Activated CD4-positive, alpha-beta T cell treated with anti-CD3 and anti-CD28 coated beads for 4 hours (primary cell): ENCODE measurements at regions not wholly inside any gene's neighbourhood (a gene's known extent, or its start where the extent isn't known, plus 50 kb on each side); places are given as distances from the start of the nearest gene placed in this dataset.

Experiments
- DNase-seq, 2 donors: peaks; one replicate each; pipeline ENCODE4 v3.0.0-alpha.2; 2020

DNA sequence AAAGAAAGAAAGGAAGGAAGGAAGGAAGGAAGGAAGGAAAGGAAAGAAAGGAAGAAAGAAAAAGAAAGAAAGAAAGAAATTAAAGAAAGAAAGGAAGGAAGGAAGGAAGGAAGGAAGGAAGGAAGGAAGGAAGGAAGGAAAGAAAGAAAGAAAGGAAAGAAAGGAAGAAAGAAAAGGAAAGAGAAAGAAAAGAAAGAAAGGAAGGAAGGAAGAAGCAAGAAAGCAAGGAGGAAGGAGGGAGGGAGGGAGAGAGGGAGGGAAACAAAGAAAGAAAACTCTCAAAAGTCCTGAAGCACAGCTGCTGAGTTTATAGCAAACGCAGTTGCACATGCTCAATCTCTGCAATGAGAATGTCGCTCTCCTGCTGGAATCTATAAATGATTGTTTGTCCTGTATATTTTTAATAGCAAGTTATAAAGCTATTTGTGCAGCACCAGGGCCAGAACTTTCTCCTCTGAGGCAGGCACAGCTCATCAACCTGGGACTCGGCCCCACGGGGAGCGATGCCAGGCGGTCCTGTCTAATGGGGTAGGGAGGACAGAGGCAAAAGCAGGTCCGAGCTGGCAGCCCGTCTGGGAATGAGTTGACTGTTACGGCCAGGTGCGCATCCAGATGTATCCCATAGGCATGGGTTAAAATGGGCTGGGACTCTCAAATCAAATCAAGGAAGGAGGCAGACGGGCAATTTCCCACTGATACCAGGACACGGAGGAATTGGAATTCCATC, 118.0 kb upstream of the PFKP start:
- DNase-seq: no peak

DNA sequence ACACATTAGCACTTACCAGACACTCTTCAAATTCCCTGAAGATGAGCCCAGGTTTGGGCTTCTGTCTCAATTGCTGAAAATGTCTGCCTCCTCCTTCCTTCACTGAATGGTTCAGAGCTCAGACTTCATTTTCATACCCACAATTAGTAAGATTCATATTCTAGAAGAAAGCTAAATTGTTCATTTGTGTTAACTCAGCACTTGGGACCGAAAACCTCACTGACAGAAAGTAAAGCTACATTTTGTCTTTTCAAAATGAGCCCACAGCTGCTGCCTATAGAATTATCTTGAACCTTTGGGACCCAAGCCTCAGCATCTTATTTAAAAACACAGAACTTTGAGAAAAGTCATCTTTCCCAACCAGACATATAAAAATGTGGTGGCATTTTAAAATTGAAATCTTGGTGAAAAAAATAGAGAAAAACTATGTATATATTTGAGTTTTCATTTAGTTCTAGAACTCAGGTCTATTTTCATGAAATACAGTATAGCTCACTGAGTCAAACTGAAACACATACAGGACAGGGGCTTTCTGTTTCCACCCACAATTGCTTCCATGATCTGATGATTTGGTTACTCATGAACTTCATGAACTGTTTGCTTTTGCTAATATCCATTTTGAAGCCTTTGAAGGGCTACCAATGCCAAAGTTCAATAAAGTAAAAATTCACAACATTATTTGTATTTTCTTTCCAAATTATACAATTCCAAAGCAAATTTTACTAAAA, 119.1 kb upstream of the PFKP start:
- no peak for DNase-seq

DNA sequence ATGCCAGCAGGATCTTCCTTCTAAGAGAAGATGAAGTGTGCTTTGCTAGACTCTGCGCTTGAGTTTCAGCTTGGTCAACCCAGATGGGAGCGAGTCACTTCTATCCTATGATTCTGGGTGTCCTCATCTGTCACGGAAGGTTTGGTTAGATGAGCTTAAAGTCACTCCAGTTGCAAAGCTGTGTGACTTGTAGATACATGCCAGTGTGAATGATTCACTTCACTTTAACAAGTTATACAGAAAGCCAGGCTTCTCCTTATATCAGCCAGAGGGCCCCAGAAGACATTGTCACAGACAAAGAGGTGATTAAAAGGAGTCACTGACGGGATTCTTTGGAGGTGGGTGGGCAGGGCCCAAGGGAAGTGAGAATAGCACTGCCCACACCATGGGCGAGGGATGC, 122.6 kb upstream of the PFKP start:
- no peak for DNase-seq

DNA sequence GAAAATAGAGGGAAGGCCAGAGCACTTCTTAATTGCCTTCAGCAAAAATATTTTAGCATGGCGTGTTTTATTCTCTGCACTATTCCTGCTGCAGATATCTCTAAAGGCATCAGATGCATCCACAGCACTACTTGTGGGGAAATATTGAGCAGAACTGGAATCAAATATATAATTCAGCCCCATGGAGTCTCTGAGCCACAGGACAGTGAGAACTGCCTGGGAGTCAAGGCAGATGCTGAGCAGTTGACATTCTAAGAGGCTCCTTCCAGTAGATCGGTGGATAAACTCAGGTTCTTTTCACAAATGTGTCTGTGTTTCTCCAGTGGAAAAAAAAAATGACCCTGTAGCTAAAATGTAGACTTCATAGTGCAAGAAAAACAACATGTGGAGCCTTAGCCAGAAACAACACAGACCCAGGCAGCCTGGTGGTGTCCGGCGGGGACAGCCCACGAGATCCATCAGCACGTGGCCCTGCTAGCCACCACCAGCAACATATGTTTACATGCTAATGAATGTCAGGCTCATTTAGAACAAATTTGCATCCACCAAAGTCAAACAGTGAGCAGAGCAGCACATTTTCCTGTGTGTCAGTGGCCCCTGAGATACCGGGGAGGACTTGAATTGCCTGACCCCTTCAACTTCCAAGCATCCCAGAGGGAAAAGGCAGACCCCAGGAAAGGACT, 123.3 kb upstream of the PFKP start:
- DNase-seq: no peak

DNA sequence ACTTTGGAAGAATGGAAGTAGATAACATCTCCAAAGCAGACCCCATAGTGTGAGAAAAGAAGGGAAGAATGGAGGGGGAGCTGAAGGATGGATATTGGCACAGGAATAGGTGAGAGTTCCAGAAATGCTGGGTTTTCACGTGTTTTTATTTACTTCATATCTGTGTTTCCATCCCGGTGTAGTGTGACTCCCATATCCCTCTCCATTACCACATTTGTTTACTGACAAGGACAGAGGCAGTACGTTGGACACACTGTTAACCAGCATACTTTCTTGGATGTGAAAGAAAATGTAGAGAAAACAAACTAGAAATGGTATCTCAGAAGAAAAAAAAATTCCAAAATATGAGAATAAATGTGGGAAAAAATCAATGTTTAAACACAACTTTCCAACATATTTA, 124.4 kb upstream of the PFKP start:
- no peak for DNase-seq

DNA sequence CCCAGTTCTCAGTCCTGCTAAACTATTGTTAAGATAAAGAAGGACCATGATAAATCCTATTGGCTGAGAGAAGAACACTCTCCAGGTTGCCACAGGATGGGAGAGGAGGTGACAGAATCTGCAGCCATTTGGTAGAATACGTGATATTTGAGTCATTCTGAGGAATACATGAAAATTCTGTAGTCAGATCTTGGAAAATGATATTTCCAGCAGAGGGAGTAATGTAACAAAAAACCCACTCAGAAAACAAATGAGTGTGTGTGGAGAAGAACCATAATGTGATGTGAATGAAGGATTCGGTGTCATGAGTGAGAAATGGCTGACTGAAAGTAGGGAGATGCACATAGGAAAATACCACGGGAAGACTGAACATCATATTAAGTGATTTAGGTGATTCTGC, 128.5 kb upstream of the PFKP start:
- no peak for DNase-seq

DNA sequence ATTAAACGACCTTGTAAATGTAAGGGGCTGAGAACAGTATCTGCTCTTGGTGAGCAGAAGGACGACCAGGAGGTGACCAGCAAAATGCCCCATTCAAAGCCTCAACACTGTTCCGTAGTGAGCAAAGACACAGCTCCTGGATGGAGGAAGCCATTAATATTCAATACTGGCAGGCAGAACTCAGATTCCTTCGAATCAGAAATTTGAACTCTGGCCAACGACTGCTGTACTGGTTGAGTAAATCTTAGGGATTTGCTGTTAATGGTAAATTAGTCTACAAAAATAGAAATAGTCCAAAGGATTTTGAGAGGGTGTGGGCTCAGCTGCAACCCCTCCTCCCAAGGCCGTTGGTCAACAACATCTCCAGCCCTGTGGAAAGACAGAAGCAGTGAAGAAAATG, 130.5 kb upstream of the PFKP start:
- DNase-seq: no peak

DNA sequence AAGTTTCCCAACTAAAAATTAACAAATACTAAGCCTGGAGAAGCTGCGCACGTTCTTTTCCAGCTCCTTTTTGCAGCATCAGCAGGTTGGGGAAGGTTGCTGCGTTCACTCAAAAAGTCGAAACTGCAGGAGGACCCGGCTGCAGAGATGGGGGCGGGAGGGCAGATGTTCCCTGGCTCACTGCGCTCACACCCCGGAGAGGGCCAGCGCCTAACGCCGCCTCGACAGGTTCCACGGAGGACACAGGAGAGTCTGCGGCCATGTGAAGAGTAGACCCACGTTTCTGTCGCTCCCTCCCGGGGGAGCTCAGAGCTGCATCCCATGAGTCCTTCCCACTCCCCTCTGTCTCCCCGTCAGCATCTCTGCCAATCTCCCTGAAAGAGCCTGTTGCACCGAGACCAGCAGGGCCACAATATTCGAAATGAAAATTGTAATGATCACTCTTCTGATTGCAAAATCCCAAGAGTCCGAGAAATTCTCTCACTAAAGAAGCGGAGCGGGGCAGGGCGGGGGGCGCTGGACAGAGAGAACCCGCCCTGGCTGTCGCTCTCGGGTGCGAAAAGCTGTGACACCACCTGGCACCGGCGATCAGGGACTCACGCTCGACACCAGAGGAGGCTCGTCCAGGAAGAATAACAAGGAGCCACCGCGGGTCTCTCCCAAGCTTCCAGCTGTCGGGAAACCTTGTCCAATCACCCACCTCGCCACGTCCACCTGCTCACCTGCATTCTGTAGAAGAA, 131.5 kb upstream of the PFKP start:
- DNase-seq: no peak

DNA sequence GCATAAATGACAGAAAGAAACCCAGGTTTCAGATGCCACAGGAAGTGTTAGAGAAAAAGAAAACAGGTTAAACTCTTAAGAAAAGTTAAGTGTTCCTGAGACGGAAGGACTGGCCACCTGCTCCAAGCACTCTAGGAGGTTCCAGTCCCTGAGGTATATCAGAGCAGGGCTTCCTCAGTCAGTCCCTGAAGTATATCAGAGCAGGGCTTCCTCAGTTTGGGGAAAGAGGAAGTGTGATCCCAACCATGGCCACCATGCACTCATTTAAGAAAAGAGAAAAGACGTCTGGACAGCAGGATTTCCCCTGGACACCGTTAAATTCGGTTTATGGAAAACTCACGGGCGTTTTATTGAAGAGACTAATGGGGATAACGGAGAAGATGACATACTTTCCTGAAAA, 133.4 kb upstream of the PFKP start:
- no peak for DNase-seq

DNA sequence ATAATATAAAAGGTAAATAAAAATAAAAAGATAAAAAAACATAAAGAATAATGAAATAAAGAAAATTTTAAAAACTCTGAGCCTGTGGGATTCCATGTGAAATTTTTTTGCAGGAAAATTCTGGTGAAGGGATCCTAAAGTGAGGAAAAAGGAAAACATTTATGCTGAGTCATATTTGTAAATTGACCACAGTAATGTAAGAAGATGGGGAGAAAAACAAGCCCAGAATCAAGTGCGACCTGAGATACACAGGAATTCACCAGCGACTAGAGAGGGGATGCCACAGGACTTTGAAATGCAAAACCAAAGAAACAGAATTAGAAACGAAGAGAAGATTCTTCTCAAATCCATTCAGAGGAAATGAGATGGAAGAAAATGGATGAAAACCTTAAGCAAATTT, 133.8 kb upstream of the PFKP start:
- DNase-seq: no peak

DNA sequence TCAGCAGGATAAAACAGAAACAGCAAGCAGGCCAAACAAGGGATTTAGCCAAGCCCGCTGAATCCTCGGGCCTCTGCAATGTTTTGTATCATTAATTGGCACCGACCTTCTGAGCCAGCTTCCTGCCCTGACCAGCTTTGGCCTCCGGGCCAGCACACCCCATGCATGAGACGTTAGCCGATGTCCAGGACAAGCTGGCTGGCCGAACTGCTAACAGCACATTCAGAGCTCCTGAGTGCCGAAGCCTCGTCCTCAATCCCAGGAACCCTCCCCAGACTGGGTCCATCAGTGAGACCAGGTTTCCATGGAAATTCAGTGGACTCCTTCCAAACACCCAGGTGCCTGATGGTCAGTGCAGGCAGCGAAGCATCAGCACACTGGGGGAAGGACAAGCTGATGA, 134.3 kb upstream of the PFKP start:
- no peak for DNase-seq

DNA sequence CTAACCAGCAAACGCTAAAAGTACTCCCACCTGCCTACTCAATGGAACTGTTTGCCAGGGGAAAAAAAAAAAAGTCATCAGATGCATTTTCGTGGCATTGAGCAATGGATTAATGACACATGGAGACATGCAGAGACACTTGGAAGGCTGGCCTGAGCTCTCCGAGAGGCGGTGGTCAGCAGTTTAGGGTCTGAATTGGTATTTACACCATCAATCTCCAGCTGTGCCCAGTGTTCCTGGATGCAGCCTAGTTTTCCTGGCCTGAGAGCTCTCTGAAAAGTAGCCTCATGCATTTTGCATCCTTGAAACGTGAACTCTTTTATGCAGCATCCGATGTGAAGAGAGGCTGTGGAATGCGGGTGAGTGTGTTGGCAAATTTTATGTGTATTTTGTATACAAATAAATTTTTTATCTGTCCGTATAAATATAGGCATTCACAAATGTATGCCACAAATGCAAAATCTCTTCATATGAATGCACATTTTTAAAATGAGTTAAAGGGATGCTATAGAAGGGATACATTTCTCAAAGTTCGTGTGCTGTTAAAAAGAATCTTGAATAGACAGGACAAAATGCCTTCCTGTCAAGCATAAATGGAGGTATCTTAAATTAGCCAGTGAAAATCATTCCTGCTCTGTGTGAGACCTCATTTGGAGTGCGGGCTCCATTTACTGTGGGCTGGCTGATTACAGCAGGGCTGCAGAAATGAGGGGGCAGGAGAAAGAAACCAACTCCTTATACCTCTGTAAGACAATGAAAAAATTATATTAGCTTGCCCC, 137.7 kb upstream of the PFKP start:
- no peak for DNase-seq

DNA sequence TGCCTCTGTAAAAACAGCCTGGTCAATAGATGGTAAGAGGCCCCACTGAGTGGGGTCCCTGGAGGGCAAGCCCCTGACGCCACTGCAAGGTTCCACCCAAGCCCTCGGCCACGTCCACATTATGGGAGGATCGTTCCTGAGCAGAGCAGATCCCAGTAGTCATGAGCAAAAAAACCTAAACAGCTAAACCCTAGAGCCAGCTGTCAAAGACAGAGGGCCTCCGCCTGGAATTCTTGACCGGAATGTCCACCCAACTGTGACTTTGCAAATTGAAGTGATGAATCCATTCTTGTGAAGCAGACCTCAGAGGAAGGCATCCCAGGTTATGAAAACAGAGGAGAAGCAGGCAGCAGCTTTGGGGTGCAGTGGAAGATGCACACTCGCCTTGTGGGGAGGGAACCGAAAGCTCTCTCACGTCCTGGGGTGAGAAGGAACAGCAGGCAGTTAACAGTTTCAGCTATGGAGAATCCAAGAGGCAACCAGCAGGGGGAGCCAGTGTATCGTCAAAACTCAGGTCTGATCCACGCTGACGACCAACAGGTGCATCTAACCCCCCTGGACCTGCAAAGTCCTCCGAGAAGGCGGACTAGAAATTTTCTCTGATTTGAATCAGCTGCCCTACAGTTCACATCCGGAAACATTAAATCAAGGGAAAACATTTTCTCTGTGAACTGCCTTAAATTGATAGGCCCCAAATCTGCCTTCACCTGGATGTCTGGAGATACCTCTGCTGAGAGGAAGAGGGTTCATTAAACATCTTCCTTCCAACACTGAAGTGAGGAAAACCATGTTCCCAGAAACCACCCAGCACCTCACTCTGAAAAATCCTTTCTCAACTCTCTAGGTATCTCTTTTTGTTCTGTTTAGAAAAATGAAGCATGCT, 139.1 kb upstream of the PFKP start:
- DNase-seq: peak; percentile 36 to 52

DNA sequence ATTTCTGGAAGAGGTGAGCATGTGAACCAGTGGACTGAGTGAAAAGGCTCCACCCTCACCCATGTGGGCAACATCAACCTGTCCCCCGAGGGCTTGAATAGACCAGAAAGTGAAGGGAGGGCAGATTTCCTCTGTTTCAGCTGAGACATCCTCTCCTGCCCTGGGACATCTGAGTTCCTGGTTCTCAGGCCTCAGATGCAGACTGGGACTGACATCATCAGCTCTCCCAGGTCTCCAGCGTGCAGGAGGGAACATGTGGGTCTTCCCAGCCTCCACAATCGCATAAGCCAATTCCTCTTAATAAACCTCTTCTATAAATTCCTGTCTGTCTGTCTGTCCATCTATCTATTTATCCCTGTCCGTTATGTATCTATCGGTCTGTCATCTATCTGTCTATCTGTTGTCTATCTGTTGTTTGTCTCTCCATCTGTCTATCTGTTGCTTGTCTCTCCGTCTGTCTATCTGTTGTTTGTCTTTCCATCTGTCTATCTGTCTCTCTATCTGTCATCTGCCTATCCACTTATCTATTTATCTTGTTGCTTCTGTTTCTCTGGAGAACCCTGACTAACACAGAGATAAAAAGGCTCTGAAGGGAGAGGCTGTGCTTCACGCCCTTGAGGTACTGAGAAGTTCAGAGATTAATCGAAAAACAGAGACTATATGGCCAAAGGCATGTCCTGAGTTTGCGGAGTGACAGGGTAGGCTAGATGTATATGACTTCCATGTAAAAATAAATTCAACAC, 140.3 kb upstream of the PFKP start:
- DNase-seq: no peak

DNA sequence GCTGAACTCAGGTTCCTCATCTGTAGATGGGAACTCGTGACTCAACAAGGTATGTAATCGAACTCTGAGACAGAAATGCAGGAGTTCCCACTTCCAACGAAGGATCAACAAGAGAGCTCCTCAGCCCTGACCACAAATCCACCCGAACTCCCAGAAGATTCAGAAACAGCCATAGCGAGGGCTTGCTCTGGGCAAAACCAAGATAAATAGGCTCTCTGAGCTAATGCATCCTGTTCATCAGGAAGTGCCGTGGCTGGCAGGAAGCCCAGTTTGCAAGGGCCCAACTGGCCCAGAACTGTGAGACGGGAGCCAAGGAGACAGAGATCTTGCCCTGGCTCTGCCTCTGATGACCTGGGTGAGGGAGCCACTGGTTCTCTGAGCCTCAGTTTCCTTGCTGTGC, 141.7 kb upstream of the PFKP start:
- no peak for DNase-seq

DNA sequence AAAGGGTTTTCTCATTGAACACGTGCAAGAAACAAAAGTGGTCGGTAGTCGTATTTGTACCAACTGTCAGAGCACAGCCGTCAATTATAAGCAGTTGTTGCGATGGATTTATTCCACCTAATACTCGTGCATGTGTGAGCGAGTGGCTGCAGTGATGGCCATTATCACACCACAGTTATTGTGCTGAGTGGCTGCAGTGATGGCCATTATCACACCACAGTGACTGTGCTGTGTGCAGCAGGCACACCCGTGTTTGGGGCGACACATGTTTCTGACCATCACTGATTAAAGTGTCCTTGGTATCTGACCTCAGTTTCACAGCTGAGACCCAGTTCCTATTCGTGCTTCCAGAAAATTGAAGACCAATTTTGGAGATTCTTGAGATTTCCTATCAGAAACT, 142.9 kb upstream of the PFKP start:
- no peak for DNase-seq

DNA sequence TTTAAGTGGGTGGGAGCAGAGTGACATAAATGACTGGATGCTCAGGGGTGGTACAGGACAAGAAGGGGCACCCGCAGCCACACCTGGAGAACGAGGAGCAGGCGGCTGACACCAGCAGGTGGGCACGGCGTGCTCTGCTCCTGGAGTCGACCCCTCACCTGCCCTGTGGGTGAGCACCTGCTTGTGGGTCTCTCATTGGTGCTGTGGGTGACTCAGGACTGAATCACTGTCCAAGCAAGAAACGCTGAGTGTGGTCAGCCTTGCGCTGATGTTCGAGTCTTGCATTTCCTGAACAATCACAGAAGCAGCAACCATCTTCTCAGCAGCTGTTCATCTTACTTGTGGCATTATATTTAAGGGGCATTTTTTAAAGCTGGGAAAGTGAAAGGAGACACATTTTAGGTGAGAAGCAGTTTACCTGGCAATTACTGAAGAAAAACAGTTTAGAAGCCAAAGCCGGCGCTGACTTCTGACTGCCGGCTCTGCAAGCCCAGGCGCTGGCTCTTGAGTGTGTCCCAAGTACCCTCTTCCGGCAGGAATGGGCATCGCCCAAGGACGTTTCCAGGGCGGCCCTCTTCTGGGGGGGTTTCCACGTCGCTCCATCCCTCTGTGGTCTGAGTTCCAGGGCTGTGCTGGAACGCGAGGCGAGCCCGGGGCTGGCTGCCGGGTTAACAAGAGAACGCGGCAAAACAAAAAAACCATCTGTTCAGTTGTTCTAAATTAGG, 145.2 kb upstream of the PFKP start:
- DNase-seq: no peak

DNA sequence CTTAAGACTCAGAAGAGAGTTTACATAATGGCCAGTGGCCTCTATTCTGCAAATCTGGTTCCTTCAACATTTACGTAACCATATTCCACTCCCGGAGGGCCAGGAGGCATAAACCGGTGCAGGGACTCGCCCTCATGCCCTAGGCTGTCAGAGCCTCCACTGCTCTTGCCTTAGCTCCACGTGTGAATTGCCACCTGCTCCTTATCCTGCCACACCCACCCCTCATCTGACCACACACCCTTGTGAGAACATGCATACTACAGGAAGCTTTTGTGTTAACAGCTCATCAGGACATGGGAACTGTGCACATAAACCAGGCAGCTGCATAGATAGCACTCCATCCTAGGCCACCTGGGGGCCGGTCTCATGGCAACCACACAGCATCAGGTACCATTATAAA, 146.7 kb upstream of the PFKP start:
- no peak for DNase-seq

DNA sequence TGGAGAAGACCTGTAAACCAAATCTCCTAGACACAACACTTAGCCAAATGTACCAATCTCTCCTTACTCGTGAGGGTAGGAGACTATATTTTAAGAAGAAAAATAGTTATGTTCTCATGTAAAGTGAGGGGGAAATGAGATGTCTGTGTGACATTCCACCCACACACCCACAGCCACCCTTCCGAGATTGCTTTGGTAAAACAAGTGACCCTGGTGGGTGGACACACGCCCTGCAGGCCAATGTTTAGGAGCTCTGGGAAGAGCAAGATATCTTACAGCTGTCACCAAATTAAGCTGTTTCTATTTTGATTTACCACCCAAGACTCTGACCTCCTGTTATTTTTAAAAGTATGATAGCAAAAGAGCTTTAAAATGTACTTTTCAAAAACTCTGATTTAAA, 147.2 kb upstream of the PFKP start:
- no peak for DNase-seq

DNA sequence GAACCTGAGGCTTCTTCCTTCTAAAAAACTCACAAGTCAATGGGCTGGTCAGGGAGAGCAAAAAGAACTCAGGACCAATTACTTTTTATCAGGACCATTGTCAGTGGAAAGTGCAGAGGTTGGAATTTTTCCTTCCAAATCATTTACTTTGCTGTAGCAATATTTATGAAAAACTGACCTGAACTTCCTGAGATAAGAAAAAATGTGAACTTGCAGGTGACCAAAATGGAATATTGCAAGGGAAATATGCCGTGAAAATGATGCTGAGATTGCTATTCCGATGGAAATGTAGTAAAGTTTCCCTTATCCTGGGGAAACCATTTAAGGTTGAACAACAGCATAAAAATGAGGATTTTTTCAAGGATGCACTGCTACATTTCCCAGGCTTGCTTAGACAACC, 148.3 kb upstream of the PFKP start:
- DNase-seq: no peak
